Loucy (cell line): ENCODE measurements at regions not wholly inside any gene's neighbourhood (a gene's known extent, or its start where the extent isn't known, plus 50 kb on each side); places are given as distances from the start of the nearest gene placed in this dataset.

Source experiments
- EZH2phosphoT487 ChIP-seq: fragments of 200-600 bp; IDR thresholded peaks from 2 replicates; pipeline ENCODE4 v1.6.1; 2018; ENCODE audit warnings: antibody characterized with exemption, mild to moderate bottlenecking, moderate library complexity, borderline replicate concordance
- TF ChIP-seq, protein P1 (sequence below): fragments of 200-600 bp; sonication (generic); conservative IDR thresholded peaks from 2 replicates; pipeline ENCODE4 v1.5.1; 2014; ENCODE audit warnings: mild to moderate bottlenecking, antibody characterized with exemption, low read length

DNA sequence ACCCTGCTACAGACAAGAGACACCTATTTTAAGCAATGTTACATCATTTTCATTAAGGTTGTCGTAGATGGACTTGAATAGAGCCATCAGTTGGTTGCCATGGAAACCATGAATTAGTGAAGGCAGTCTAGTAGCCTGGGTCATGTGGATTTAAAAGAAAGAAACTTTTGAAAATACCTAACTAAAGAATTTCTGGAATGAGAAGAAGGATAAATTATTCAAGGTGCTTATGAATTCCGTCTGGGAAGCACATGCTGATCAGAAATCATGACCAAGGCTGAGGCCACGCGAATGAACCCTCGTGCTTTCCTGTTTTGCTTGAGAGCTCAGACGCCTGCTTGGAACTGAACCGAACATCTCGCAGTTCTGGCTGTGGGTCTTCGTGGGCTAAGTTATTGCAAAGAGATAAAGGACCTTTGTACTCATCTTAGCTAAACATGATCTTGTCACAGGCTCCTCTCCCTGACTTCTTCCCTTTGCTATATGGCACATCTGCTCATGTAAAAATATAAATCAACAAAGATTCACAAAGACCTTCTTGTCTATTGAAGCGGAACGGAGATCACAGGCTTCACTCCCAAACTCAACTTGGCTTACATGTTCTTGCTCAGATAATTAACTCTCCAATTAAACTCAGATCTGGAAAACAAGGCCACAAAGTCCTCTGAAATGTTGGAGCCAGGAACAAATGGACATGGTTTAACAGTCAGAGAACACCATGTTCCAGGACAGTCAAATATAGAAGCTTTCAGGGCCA, 140.2 kb downstream of the NUFIP1 start:
- TF ChIP-seq, protein P1, sequence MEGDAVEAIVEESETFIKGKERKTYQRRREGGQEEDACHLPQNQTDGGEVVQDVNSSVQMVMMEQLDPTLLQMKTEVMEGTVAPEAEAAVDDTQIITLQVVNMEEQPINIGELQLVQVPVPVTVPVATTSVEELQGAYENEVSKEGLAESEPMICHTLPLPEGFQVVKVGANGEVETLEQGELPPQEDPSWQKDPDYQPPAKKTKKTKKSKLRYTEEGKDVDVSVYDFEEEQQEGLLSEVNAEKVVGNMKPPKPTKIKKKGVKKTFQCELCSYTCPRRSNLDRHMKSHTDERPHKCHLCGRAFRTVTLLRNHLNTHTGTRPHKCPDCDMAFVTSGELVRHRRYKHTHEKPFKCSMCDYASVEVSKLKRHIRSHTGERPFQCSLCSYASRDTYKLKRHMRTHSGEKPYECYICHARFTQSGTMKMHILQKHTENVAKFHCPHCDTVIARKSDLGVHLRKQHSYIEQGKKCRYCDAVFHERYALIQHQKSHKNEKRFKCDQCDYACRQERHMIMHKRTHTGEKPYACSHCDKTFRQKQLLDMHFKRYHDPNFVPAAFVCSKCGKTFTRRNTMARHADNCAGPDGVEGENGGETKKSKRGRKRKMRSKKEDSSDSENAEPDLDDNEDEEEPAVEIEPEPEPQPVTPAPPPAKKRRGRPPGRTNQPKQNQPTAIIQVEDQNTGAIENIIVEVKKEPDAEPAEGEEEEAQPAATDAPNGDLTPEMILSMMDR, result no peak
- no peak for TF ChIP-seq EZH2phosphoT487
